Effector memory CD4-positive, alpha-beta T cell (primary cell): ENCODE measurements at regions not wholly inside any gene's neighbourhood (a gene's known extent, or its start where the extent isn't known, plus 50 kb on each side); places are given as distances from the start of the nearest gene placed in this dataset.

Experiments
- DNase-seq, 3 donors: peaks; one replicate each; pipeline ENCODE4 v3.0.0-alpha.2; 2020
- H3K27ac ChIP-seq: 2 replicates; pipeline ENCODE4 v1.7.0; 2013; ENCODE audit warnings: mild to moderate bottlenecking, low read length, moderate library complexity; ENCODE audit not compliant: insufficient read depth, poor library complexity, severe bottlenecking
- H3K27me3 ChIP-seq: replicated peaks from 2 replicates; pipeline ENCODE4 v1.7.0; 2013; ENCODE audit warnings: mild to moderate bottlenecking, low read length; ENCODE audit not compliant: insufficient read depth, control insufficient read depth, poor library complexity, severe bottlenecking
- H3K36me3 ChIP-seq: 2 replicates; pipeline ENCODE4 v1.7.0; 2013; ENCODE audit warnings: mild to moderate bottlenecking, low read length, moderate library complexity; ENCODE audit not compliant: control insufficient read depth, insufficient read depth
- H3K4me1 ChIP-seq: 2 replicates; pipeline ENCODE4 v1.7.0; 2013; ENCODE audit warnings: low read length, mild to moderate bottlenecking; ENCODE audit not compliant: control insufficient read depth, insufficient read depth, poor library complexity, severe bottlenecking
- H3K4me3 ChIP-seq: 2 replicates; pipeline ENCODE4 v1.7.0; 2013; ENCODE audit warnings: low read length, low read depth, mild to moderate bottlenecking; ENCODE audit not compliant: insufficient read depth, poor library complexity, severe bottlenecking
- H3K9me3 ChIP-seq: 2 replicates; pipeline ENCODE4 v1.7.0; 2013; ENCODE audit warnings: mild to moderate bottlenecking, low read length, moderate library complexity; ENCODE audit not compliant: control insufficient read depth

DNA sequence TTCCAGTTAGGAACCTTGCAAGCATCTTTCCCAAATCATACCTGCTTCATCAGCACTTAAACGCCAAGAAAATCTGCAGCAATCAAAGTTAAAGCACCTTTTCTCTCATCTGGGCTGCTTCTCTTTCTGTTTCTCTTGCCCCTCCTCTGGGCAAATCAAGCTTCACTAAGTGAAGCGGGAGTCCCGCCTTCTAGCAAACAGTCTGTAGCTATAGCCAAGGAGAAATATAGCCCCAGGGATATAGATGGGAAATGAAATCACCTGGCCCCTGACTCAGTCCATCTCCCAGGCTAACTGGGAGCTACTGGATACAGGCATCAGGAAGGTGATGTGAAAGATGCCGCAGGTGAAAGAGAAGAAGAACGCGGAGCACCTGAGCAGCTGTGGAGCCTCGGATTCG is 481.9 kb downstream of the C6orf118 start:
- no peak for DNase-seq

DNA sequence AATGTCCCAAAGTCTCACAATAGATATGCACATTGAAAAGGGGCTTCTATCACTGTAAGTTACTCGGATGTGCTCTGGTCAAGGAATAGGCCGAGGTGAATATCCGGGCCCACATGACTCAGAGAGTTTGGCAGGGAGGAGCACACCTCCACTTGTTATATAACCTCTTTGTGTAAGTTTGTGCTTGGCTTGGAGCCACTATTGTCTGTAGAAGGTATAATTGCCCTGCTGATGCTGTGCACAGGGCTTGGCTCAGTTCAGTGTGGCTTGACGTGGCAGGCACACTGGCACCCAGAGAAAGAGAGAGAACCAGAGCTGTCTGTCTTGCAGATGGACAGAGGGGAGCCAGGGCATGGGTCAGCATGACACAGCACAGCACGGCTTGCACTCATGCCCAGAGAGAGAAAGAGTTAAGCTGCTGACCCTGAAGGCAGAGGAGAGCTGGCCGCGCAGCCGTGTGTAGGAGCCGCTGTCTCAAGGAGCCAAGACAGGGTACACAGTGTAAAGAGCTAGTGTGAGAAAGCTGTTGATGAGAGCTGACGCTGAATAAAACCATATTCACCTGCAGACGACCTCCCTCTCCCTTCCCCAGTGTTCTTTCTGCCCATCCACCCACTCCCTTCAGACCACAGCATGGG is 482.5 kb downstream of the C6orf118 start:
- no peaks in the 10 kb centered on the region for H3K9me3 ChIP-seq
- DNase-seq, result no peak
- H3K27me3 ChIP-seq, result no peaks in the 10 kb centered on the region
- no peaks in the 10 kb centered on the region for H3K4me1 ChIP-seq
- no peaks in the 10 kb centered on the region for H3K36me3 ChIP-seq
- no peak overlapping the region for H3K4me3 ChIP-seq
- no peak overlapping the region for H3K27ac ChIP-seq

More for the DNA sequence above, 481.9 kb downstream of the C6orf118 start:
- no peak overlapping the region for H3K4me3 ChIP-seq
- no peaks in the 10 kb centered on the region for H3K4me1 ChIP-seq
- H3K36me3 ChIP-seq, result no peaks in the 10 kb centered on the region
- H3K27ac ChIP-seq, result no peak overlapping the region
- H3K9me3 ChIP-seq, result no peaks in the 10 kb centered on the region
- no peaks in the 10 kb centered on the region for H3K27me3 ChIP-seq

DNA sequence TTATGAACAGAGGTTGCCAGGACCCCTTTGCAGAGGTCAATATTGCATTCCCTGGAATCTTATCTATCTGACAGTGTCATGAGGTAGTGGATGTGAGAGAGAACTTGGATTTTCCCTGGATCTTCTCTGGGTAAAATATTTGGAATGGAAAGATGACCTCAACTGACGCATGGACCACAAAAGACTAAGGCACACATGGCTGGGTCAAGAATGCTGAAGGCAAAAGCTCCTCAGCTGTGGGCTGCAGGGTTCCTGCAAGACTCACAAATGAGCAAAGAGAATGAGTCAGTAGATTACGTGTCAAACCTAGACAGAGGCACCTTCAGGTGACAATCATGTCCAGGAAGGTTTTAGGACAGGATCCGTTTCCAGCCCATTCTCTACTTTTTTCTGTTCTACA is 484.0 kb downstream of the C6orf118 start:
- DNase-seq, result no peak
- Histone ChIP-seq H3K9me3 (no peaks in the 10 kb centered on the region), H3K27ac (no peak overlapping the region), H3K36me3 (no peaks in the 10 kb centered on the region), H3K27me3 (no peaks in the 10 kb centered on the region), H3K4me3 (no peak overlapping the region), H3K4me1 (no peaks in the 10 kb centered on the region)

DNA sequence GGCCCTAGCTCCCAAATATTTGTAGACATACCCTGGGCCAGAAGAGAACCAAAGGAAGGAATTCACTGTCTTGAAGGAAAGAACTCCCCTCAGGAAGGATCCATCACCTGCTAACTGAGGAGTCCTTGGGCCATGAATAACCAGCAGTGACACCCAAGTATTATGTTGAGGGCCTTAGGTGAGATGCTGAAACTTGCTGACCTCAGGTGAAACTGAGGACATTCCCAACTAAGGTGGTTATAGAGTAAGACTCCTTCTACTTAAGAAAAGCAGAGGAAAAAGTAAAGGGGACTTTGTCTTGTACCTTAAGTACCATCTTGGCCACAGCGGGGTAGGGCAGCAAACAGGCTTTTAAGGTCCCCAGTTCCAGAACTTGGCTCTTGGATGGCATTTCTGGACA is 491.7 kb downstream of the C6orf118 start:
- Histone ChIP-seq H3K4me1 (no peaks in the 10 kb centered on the region), H3K36me3 (no peaks in the 10 kb centered on the region), H3K27me3 (no peaks in the 10 kb centered on the region), H3K9me3 (no peaks in the 10 kb centered on the region), H3K27ac (no peak overlapping the region), H3K4me3 (no peak overlapping the region)
- no peak for DNase-seq

DNA sequence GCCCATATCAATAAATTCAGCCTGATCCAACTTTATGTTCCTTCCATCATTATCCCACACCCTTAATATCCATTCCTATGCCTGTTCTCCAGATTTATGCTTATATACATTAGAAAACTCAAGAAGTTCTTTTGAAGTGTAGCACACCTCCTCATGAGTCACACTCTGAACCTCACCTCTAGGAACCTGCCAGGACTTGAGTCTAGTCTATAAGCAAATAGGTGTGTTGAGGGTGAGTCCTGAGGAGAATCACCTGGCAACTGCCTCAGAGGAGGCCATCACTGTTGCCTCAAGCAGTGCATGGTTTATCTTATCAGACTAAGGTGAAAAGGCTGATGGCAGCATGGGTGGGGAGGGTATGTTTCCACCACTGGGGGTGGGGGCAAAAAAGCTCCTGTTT is 496.7 kb downstream of the C6orf118 start:
- no peak for DNase-seq
- no peaks in the 10 kb centered on the region for H3K36me3 ChIP-seq
- no peak overlapping the region for H3K27ac ChIP-seq
- no peak overlapping the region for H3K4me3 ChIP-seq
- no peaks in the 10 kb centered on the region for H3K27me3 ChIP-seq
- H3K4me1 ChIP-seq, result no peaks in the 10 kb centered on the region
- H3K9me3 ChIP-seq, result no peaks in the 10 kb centered on the region

DNA sequence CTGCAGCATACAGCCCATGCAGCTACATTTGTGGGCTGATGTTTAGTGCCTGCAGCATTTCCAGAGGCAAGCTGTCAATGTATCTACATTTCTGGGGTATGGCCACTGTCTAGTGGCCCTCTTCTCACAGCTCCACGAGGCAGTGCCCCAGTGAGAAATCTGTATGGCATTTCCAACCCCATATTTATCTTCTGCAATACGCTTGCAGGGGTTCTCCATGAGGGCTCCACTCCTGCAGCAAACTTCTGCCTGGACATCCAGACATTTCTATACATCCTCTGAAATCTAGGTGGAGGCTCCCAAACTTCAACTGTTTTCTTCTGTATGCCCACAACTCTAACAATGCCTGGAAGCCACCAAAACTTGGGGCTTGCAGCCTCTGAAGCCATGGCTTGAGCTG is 502.3 kb downstream of the C6orf118 start:
- H3K36me3 ChIP-seq, result no peaks in the 10 kb centered on the region
- no peaks in the 10 kb centered on the region for H3K4me1 ChIP-seq
- no peak overlapping the region for H3K27ac ChIP-seq
- DNase-seq, result no peak
- H3K4me3 ChIP-seq, result no peak overlapping the region
- no peaks in the 10 kb centered on the region for H3K9me3 ChIP-seq
- no peaks in the 10 kb centered on the region for H3K27me3 ChIP-seq

DNA sequence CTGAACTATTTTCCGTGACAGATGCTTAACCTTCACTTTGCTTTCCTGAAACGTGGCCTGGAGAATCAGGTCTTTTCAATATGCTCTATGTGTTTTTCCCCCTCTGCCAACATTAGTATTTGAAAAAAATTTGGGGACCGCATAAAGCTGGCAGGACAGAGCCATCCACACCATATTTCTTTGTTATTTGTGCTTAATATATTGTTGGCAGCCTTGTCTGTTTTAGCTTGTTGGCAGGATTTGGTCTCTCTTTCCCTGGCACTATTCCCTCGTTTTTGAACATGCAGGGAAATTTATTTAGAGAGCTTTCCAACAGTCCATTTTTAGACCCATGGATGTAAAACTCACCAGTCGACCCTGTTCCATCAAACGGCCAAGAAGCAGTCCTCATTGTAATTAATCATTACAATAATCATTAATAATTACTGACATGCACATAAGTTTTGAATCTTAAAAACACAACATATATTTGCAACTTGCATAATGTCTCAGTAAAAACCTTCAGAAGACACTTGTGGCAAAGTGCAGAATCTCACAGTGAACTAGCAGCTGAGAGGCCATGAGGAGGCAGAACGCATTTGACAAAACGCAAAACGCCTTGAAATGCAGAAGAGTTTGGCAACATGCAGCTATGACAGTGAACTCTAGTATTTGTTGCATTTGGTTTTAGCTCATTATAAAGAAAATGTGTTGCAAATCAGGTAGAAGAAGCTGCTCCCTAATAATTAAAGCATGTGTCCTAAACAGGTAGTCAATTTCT is 514.2 kb downstream of the C6orf118 start:
- Histone ChIP-seq H3K4me1 (no peaks in the 10 kb centered on the region), H3K9me3 (no peaks in the 10 kb centered on the region), H3K36me3 (no peaks in the 10 kb centered on the region), H3K27me3 (no peaks in the 10 kb centered on the region), H3K27ac (no peak overlapping the region), H3K4me3 (no peak overlapping the region)
- no peak for DNase-seq

DNA sequence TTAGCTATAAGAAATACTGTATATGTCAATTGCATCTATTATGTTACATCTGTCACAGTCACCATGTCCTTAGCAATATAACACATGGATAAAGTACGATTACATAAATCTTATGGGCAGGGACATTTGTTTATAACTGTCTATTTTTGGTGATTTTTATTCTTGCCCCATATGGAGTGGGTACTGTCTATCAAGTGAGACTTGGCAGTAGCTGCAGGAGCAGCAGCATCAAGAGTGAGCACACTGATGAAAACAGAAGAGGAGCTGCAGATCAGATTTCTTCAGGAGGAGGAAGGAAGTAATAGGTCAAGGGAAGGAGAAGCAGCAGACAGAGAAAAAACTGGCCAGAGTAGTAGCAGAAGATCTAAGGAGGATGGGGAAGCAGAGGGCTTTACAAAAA is 516.7 kb downstream of the C6orf118 start:
- H3K27ac ChIP-seq, result no peak overlapping the region
- DNase-seq, result no peak
- no peaks in the 10 kb centered on the region for H3K9me3 ChIP-seq
- no peaks in the 10 kb centered on the region for H3K27me3 ChIP-seq
- no peaks in the 10 kb centered on the region for H3K4me1 ChIP-seq
- H3K36me3 ChIP-seq, result no peaks in the 10 kb centered on the region
- no peak overlapping the region for H3K4me3 ChIP-seq

DNA sequence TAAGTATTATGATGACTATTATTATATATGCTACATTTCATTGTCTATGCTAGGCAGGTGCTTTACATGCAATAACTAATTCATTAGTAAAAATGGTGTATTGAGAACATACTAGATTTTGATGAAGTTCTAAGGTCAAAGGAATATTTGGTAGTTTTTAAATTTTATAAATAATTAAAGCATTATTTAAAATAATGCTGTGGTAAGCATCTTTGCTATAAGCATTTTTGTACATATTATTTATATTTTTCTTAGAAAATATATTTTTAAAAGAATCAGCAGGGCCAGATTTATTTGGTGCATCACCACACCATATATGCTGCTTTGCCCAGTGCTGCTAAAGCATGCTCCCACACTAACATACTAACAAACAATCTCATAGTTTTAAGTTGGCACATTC is 517.9 kb downstream of the C6orf118 start:
- no peaks in the 10 kb centered on the region for H3K9me3 ChIP-seq

DNA sequence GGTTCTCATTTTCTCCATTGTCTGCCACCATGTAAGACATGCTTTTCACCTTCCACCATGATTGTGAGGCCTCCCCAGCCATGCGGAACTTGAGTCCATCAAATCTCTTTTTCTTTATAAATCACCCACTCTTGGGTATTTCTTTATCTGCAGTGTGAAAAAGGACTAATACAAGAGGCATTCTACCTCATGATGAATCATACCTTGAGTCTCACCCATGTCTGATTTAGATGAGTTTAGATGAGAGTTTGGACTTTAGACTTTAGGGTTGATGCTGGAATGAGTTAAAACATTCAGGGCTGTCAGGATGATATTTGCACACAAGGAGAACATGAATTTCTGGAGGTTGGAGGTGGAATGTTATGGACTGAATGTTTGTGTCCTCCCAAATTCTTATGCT is 545.6 kb downstream of the C6orf118 start:
- H3K9me3 ChIP-seq, result no peaks in the 10 kb centered on the region
- no peak for DNase-seq

More for the DNA sequence above, 517.9 kb downstream of the C6orf118 start:
- H3K36me3 ChIP-seq, result no peaks in the 10 kb centered on the region
- no peak overlapping the region for H3K4me3 ChIP-seq
- H3K4me1 ChIP-seq, result no peaks in the 10 kb centered on the region
- no peak overlapping the region for H3K27ac ChIP-seq
- no peak for DNase-seq
- no peaks in the 10 kb centered on the region for H3K27me3 ChIP-seq

More for the DNA sequence above, 545.6 kb downstream of the C6orf118 start:
- H3K4me3 ChIP-seq, result no peak overlapping the region
- H3K36me3 ChIP-seq, result no peaks in the 10 kb centered on the region
- no peaks in the 10 kb centered on the region for H3K4me1 ChIP-seq
- no peak overlapping the region for H3K27ac ChIP-seq
- no peaks in the 10 kb centered on the region for H3K27me3 ChIP-seq
